ENCODE measurements at regions not wholly inside any gene's neighbourhood (a gene's known extent, or its start where the extent isn't known, plus 50 kb on each side); places are given as distances from the start of the nearest gene placed in this dataset.

DNA sequence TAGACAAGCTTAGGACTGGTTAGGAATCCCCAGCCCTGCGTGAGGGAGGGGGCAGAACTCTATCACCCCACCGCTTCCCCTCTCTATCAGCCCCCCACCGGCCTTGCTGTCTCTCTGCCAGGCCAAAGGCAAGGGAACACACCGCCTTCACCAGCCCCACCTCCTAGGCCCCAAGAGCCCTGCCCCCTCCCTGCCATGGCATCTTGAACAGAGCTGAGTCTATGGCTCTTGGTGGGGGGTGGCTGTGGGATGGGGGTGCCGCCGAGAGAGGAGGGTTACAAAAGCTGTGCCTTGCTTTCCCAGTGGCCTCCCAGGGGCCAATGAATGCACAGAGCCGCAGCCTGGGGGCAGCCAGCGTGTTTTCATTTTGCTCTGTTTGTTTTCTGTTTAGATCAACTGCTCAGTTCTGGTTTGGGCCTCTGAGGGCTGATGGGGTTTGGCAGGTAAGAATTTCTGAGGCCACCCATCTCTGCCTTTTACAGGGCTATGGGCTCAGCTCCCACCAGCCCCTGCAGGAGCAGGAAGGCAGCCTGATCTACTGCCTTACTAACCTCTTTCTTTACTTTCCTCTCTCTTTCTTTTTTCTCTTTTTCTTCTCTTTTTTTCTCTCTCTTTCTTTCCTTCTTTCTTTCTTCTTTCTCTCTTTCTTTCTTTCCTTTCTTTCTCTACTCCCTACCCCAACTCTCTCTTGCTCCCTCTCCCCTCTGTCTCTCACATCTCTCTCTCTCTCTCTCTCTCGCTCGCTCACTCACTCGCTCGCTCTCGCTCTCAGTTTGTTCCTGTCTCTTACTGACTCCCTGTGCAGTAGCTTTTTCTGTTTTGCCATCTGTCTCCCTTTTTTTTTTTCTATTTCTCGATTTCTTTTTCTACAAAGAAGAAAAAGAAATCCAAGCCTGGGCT lies 128.3 kb downstream of the PJA1 start:
- ATAC-seq (ENCODE audit: poor library complexity) (no peak), DNase-seq (no peak)
- intact Hi-C loops (cut with DNase I) = no loop called here

- ATAC-seq (ENCODE audit: poor library complexity) (no peak), DNase-seq (no peak)
- intact Hi-C loops (cut with DNase I) = no loop called here
Observed at GRCh38 chrX:69034451-69034850, 130.8 kb downstream of the PJA1 start.

GRCh38 chrX:69033936-69034335 lies 131.3 kb downstream of the PJA1 start:
- intact Hi-C loops (cut with DNase I) = no loop called here
- ATAC-seq (ENCODE audit: poor library complexity) = no peak

DNA sequence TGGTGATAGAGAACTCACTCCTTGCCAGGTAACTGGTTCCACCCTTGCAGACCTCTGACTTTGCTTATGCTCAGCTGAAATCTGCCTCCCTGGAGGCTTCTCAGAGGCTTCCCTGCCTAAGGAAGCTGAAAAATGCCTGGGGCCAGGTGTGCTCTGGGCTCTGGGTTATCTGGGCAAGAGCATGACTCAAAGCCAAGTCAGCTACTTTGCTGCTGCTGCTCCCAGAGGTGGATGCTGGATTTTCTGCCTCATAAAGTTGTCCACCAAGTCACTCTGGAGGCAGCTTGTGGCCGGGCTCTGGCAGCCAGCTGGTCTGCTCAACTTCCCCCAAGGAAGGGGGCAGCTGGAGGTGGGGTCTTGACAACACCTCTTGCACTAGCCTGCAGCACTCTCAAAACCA lies 132.7 kb downstream of the PJA1 start:
- intact Hi-C loops (cut with DNase I) = no loop called here
- no peak for ATAC-seq (ENCODE audit: poor library complexity)
- DNase-seq = no peak

More at GRCh38 chrX:69033936-69034335, 131.3 kb downstream of the PJA1 start:
- DNase-seq = no peak

DNA sequence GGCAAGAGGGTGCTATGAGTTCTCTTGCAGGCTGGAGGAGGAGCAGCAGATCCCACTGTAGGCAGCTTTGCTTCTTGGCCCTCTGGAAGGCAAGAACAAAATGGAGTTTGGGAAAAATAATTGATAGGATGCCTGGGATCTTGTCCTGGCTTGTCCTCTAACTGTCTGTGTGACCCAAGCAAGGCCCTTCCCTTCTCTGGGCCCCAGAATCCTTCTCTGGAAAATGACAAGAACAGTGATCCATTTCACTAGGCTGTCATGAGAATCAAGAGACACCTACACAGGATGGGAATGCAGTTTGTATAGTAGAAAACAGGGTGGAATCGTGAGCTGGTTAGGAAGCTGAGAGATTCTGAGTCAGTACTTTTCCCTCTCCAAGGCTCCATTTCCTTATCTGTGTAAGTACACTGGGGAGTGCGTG lies 133.3 kb downstream of the PJA1 start:
- no peak for ATAC-seq (ENCODE audit: poor library complexity)
- DNase-seq = no peak
- intact Hi-C loops (cut with DNase I) = no loop called here

DNA sequence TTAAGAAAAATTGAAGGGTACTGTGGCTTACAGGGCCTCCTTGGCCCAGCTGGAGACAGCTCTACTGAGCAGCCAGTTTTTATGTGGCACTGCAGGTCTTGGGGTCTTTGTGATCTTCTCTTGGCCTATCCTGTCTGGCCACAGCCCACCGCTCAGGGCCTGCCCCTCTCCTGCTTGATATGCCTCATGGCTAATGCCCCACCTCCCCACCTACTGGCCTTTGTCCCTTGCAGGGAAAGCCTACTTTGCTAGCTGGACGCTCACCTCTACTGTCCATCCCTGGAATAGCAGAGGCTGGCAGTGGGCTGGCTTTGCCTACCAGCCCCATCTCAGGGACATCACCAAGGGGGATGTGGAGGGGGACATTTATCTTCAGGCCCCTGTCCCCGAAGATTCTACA lies 134.1 kb downstream of the PJA1 start:
- ATAC-seq (ENCODE audit: poor library complexity) = no peak
- intact Hi-C loops (cut with DNase I) = no loop called here
- no peak for DNase-seq

GRCh38 chrX:69029771-69030170 lies 135.5 kb downstream of the PJA1 start:
- ATAC-seq (ENCODE audit: poor library complexity) (no peak), DNase-seq (no peak)
- intact Hi-C loops (cut with DNase I) = no loop called here

- ATAC-seq (ENCODE audit: poor library complexity) (no peak), DNase-seq (no peak)
- intact Hi-C loops (cut with DNase I) = no loop called here
Observed at GRCh38 chrX:69028761-69029120, 136.5 kb downstream of the PJA1 start.

DNA sequence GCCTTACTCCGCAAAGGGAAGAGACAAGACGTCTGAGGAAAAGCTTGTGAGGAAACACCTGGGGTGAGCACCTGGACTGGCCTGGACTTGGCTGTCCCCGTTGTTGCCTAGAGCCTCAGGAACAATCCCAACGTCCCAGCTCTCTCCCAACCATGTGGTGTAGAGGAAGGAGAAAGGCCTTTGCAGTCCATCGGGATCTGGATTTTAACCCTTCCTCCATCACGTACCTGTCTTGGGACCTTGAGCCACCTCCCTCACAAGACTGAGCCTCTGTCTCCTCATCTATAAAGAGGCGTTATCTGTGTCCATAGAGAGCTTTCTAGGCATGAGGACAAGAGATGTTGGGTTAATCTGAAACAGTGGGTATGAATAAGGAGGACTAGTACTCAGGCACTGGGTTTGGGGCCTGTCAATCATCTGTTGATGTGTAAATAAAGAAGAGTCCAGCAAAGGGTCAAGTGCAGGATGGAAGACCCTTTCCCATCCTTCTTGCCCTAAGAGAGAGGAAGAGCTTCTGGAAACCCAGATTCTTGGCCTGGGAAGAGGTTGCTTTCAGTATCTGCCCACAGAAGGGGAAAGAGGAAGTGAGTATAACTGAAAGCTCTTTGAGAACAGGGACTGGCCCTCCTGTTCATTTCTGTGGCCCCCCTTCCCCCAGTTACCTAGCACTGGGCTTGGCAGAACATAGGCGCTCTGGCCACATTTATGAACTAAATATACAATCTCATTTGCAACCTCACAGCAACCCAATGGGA lies 137.1 kb downstream of the PJA1 start:
- DNase-seq (no peak), ATAC-seq (ENCODE audit: poor library complexity) (no peak)
- intact Hi-C loops (cut with DNase I) = no loop called here

DNA sequence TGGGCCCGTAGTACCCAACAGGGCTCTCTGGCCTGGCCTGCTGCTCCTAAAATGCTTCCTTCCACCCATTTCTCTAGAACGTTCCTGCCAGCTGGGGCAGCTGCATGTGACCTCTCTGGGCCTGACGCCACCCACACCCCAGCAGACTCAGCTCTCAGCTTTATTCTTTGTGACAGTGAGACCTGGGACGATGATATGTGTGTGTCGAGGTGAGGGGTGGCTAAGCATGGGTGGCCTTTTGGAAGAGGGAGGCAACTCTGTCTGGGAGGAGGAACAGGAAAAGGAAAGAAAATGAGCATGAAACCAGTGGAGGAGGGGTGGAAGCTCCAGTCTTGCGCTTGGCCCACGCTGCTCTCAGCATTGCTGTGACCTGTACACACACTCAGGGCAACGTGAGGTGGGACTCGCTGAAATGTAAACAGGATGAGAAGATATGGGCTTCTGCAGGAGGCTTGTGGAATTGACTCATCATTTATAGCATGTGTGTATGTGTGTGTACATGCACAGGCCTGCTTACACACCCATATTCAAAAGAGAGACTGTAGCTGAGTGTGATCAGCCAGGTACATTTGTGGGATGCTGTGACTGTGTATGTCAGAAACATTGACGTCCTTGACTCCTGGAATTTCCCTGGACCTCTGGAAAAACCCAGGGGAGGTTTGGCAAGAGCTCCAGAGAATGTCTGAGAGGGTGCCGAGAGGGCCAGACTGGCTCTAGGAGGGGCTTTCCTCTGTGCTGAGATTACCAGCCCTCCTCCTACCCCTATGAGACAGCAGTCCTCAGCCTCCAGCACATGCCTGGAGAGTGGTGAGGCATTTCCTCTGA lies 137.9 kb downstream of the PJA1 start:
- no peak for DNase-seq
- intact Hi-C loops (cut with DNase I) = no loop called here
- ATAC-seq (ENCODE audit: poor library complexity) = no peak

- no peak for ATAC-seq (ENCODE audit: poor library complexity)
- intact Hi-C loops (cut with DNase I) = no loop called here
- DNase-seq = no peak
Observed at GRCh38 chrX:69025802-69026301, 139.4 kb downstream of the PJA1 start.

DNA sequence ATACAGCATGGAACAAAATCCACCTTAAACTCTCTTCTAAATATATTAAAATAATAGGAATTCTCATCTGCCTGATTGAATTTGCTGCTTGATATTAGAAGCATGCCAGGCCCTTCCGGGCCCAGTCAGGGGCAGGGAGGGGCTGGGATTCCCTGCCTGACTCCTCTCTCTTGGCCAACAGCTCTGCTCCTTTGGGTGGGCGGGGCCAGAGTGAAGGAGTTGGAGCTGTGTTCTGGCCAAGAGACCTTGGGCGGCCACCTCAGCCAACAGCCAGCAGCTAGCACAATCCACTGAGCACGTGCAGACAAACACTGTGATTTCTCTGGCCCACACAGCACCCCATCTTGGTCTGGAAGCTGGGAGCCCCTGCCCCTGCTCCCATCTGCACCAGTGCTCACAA lies 140.3 kb downstream of the PJA1 start:
- peak; percentile 86 for DNase-seq
- ATAC-seq (ENCODE audit: poor library complexity) = peak; percentile 96
- intact Hi-C loops (cut with DNase I) = no loop called here

DNA sequence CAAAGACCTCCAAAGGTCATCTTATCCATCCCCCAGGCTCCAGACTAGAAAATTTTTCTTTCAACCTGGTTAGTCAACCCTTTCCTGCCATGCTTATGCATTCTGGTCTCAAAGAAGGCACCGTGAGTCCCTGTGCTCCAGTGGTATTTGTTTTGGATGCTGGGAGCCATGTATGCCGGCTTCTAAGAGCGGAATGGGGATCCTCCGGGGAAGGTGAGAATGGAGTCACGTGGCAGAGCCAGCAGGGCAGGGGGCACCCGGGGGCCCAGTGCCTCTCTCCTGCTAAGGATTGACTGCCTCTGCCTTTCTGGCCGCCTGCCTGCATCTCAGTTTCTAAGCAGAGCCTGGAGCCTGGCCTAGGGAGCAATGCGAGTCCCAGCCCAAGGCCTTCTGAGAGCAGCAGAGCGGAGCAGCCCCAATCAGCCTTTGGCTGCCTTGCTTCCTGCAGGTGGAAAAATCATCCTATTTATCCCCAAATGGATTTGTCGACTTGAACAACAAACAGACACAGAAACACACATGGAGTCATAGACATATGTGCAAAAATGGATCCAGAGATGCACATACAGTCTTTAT lies 141.0 kb downstream of the PJA1 start:
- intact Hi-C loops (cut with DNase I) = no loop called here
- DNase-seq (peak; percentile 52), ATAC-seq (ENCODE audit: poor library complexity) (peak; percentile 40)

DNA sequence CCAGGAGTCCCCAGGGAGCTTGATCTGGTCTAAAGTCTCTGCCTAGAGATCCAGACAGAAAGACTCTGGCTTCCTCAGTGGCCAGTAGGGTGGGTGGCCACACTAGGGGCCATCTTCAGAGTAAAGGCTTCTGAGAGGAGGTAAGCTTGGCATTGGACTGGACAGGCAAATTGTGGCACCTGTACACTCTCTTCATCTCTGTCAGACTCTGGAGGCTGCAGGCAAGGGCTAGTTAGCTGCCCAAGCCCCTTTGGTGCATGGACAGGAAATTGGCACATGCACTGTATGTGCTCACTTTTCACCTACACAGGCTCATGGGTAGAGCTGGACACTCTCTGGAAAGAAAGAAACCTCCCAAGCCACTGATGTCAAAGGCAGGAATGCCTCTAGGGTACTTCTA lies 142.8 kb downstream of the PJA1 start:
- DNase-seq = no peak
- no peak for ATAC-seq (ENCODE audit: poor library complexity)
- intact Hi-C loops (cut with DNase I) = no loop called here

DNA sequence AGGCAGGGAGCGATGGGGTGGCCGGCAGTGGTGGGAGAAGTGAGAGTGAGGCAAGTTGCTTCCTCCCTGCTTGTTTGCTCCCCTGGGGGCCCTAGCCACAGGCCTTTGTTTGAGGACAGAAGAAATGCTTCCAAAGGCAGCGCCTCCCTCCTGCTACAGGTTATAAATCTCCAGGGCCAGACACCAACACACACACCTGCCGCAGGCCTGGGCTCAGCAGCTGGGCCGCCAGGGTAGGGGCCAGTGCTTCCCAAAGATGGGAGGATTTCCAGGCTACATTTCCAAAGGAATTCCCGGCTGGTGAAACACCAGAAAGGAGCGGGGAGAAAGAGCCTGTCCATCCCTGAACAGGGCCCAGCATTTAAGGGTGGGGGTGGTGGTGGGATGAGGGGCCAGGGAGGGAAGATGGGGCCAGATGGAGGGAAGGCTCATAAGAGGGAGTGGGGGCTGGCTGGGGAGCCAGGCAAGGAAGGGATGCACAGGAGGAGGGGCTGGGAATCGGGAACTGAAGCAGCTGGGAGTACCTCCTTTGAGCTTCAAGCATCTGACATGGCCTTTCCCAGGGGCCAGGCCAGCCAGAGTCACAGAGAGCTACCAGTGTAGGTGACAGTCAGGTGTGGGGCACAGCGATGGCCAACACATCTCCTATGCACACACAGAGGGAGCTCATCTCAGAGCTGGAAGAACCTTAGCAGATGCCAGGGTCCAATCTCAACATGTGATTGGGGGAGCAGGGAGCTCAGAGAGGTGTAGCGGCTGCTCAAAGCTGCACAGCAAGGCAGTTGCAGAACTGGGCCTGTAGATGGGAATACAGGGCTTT lies 143.9 kb downstream of the PJA1 start:
- ATAC-seq (ENCODE audit: poor library complexity) (no peak), DNase-seq (no peak)
- intact Hi-C loops (cut with DNase I) = no loop called here

- intact Hi-C loops (cut with DNase I) = no loop called here
- DNase-seq (no peak), ATAC-seq (ENCODE audit: poor library complexity) (no peak)
Observed at GRCh38 chrX:69020316-69020715, 144.9 kb downstream of the PJA1 start.

GRCh38 chrX:69019073-69019890 lies 146.0 kb downstream of the PJA1 start:
- intact Hi-C loops (cut with DNase I) = no loop called here

More at GRCh38 chrX:69019073-69019890, 146.0 kb downstream of the PJA1 start:
- DNase-seq (no peak), ATAC-seq (ENCODE audit: poor library complexity) (no peak)

Data from Right ventricle myocardium superior (tissue), 1 donor.